OCI-LY1 (cell line): ENCODE measurements at regions not wholly inside any gene's neighbourhood (a gene's known extent, or its start where the extent isn't known, plus 50 kb on each side); places are given as distances from the start of the nearest gene placed in this dataset.

Experiments
- EZH2 ChIP-seq: fragments of 200-600 bp; sonication (generic), shearing (Covaris generic); IDR thresholded peaks from 2 replicates; pipeline ENCODE4 v1.8.0; 2017; ENCODE audit warnings: borderline replicate concordance, mixed run types, mild to moderate bottlenecking, antibody characterized with exemption, low read length, moderate library complexity, mixed read lengths
- TF ChIP-seq, protein P1 (sequence below): fragments of 200-600 bp; sonication (generic), shearing (Covaris generic); IDR thresholded peaks from 2 replicates; pipeline ENCODE4 v1.5.1; 2017; ENCODE audit warnings: mild to moderate bottlenecking, antibody characterized with exemption, low read length, moderate library complexity, mixed read lengths

DNA sequence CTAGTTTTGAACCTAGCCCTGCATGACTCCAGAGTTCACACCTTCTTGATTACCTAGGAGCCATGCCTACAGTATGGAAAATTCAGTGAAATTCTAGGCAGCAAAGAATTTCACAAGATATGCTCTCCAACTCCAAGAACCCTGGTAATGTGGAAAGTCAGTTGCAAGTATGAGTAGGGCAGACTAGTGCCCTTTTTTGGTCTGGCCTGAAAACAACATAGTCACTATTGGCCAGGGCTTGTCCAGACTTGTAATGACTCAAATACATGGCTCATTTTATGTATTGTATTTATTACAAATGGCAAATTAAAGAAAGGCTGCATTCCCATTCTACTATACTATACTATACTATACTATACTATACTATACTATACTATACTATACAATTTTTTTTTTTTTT, 160.4 kb downstream of the ESM1 start:
- no peak for TF ChIP-seq EZH2
- TF ChIP-seq, protein P1, sequence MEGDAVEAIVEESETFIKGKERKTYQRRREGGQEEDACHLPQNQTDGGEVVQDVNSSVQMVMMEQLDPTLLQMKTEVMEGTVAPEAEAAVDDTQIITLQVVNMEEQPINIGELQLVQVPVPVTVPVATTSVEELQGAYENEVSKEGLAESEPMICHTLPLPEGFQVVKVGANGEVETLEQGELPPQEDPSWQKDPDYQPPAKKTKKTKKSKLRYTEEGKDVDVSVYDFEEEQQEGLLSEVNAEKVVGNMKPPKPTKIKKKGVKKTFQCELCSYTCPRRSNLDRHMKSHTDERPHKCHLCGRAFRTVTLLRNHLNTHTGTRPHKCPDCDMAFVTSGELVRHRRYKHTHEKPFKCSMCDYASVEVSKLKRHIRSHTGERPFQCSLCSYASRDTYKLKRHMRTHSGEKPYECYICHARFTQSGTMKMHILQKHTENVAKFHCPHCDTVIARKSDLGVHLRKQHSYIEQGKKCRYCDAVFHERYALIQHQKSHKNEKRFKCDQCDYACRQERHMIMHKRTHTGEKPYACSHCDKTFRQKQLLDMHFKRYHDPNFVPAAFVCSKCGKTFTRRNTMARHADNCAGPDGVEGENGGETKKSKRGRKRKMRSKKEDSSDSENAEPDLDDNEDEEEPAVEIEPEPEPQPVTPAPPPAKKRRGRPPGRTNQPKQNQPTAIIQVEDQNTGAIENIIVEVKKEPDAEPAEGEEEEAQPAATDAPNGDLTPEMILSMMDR = no peak
